Neural cell (in vitro differentiated cells): ENCODE measurements at regions not wholly inside any gene's neighbourhood (a gene's known extent, or its start where the extent isn't known, plus 50 kb on each side); places are given as distances from the start of the nearest gene placed in this dataset.

ENCODE experiments used
- H2AFZ ChIP-seq: fragments of 200-600, 300-800 bp; sonication (generic), shearing (Covaris generic); 2 replicates; pipeline ENCODE4 v1.6.0; 2014; ENCODE audit warnings: low read depth, mild to moderate bottlenecking, antibody characterized with exemption, low read length, moderate library complexity
- H3F3A ChIP-seq: fragments of 200-600 bp; shearing (Covaris generic); 2 replicates; pipeline ENCODE4 v1.6.1; 2016; ENCODE audit warnings: mild to moderate bottlenecking, moderate library complexity, mixed read lengths, antibody characterized with exemption, low read length; ENCODE audit not compliant: insufficient read depth, poor library complexity, severe bottlenecking
- H3K27ac ChIP-seq: fragments of 200-600, 300-800 bp; sonication (generic), shearing (Covaris generic); 2 replicates; pipeline ENCODE4 v1.5.1; 2014; ENCODE audit warnings: mild to moderate bottlenecking, low read length, moderate library complexity
- H3K27me3 ChIP-seq: fragments of 300-800, 200-600 bp; sonication (generic), shearing (Covaris generic); 2 replicates; pipeline ENCODE4 v1.6.0; 2014; ENCODE audit warnings: mild to moderate bottlenecking, low read depth, low read length, moderate library complexity; ENCODE audit not compliant: insufficient read depth
- H3K36me3 ChIP-seq: fragments of 300-800, 200-600 bp; sonication (generic), shearing (Covaris generic); 2 replicates; pipeline ENCODE4 v1.5.1; 2014; ENCODE audit warnings: mild to moderate bottlenecking, antibody characterized with exemption, low read length, moderate library complexity; ENCODE audit not compliant: insufficient read depth
- H3K4me2 ChIP-seq: fragments of 300-800, 200-600 bp; sonication (generic), shearing (Covaris generic); 2 replicates; pipeline ENCODE4 v1.6.0; 2014; ENCODE audit warnings: mild to moderate bottlenecking, low read length
- H3K4me3 ChIP-seq: fragments of 300-800, 200-600 bp; sonication (generic), shearing (Covaris generic); 2 replicates; pipeline ENCODE4 v1.5.1; 2014; ENCODE audit warnings: mild to moderate bottlenecking, low read length, moderate library complexity
- H3K79me2 ChIP-seq: fragments of 200-600 bp; shearing (Covaris generic); replicated peaks from 2 replicates; pipeline ENCODE4 v1.6.0; 2014; ENCODE audit warnings: mild to moderate bottlenecking, low read length, moderate library complexity; ENCODE audit not compliant: insufficient read depth
- H3K9ac ChIP-seq: fragments of 300-800, 200-600 bp; sonication (generic), shearing (Covaris generic); 2 replicates; pipeline ENCODE4 v1.6.1; 2016; ENCODE audit warnings: mild to moderate bottlenecking, low read length, mixed read lengths
- H3K9me2 ChIP-seq: fragments of 200-600 bp; shearing (Covaris generic); 2 replicates; pipeline ENCODE4 v1.6.1; 2016; ENCODE audit warnings: mild to moderate bottlenecking, low read length, mixed read lengths; ENCODE audit not compliant: insufficient read depth
- H3K9me3 ChIP-seq: fragments of 200-600, 300-800 bp; sonication (generic), shearing (Covaris generic); 2 replicates; pipeline ENCODE4 v1.6.1; 2016; ENCODE audit warnings: mild to moderate bottlenecking, mixed run types, low read length, moderate library complexity, mixed read lengths
- H4K20me1 ChIP-seq: fragments of 200-600 bp; shearing (Covaris generic); 2 replicates; pipeline ENCODE4 v1.6.1; 2016; ENCODE audit warnings: mild to moderate bottlenecking, mixed run types; ENCODE audit not compliant: insufficient read depth
- EP300 ChIP-seq: fragments of 450-650 bp; conservative IDR thresholded peaks from 2 replicates; pipeline ENCODE4 v1.6.1; 2014; ENCODE audit warnings: antibody characterized with exemption, mild to moderate bottlenecking, moderate library complexity; ENCODE audit not compliant: poor library complexity, severe bottlenecking
- EZH2 ChIP-seq: fragments of 200-600, 300-800 bp; shearing (Covaris generic), sonication (generic); IDR thresholded peaks from 2 replicates; pipeline ENCODE4 v1.6.1; 2014; ENCODE audit warnings: antibody characterized with exemption, low read length, borderline replicate concordance, mild to moderate bottlenecking; ENCODE audit not compliant: insufficient read depth, poor library complexity, severe bottlenecking
- MXI1 ChIP-seq: fragments of 450-650 bp; conservative IDR thresholded peaks from 2 replicates; pipeline ENCODE4 v1.6.1; 2014; ENCODE audit warnings: antibody characterized with exemption, mild to moderate bottlenecking; ENCODE audit not compliant: poor library complexity, severe bottlenecking
- POLR2AphosphoS5 ChIP-seq: IDR thresholded peaks from 2 replicates; pipeline ENCODE4 v1.6.1; 2012
- RAD21 ChIP-seq: fragments of 450-650 bp; conservative IDR thresholded peaks from 2 replicates; pipeline ENCODE4 v1.6.1; 2014; ENCODE audit warnings: antibody characterized with exemption, mild to moderate bottlenecking, moderate library complexity
- SMC3 ChIP-seq: fragments of 450-650 bp; conservative IDR thresholded peaks from 2 replicates; pipeline ENCODE4 v1.6.1; 2014; ENCODE audit warnings: antibody characterized with exemption, mild to moderate bottlenecking, moderate library complexity; ENCODE audit not compliant: poor library complexity
- TAF1 ChIP-seq: IDR thresholded peaks from 2 replicates; pipeline ENCODE4 v1.6.1; 2012; ENCODE audit warnings: low read depth
- TF ChIP-seq, protein P1 (sequence below): IDR thresholded peaks from 2 replicates; pipeline ENCODE4 v1.6.1; 2012; ENCODE audit warnings: borderline replicate concordance
- TF ChIP-seq, protein P2 (sequence below): fragments of 450-650 bp; IDR thresholded peaks from 2 replicates; pipeline ENCODE4 v1.5.1; 2014; ENCODE audit warnings: antibody characterized with exemption, mild to moderate bottlenecking, moderate library complexity; ENCODE audit not compliant: poor library complexity, severe bottlenecking

DNA sequence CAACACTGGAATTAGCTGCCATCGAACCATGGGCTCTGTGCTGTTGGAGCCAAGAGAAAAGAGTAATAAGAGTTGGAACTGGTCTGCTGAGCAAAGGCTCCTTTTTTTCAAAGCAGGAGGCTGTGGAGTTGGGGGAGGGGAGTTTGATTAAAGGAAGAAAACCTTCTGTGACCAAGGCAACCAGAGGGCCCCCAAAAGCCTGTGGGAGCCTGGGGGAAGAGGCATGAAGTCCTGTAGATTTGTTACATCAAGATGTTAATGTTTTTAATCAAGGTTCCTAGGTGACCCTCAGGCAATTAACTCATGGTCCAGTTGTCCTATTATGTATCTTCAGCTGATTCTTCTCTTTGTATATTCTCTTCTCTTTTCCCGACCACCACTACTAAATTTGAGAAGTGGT lies 403.9 kb downstream of the NDFIP2 start:
- Histone ChIP-seq H3K27ac (no peak overlapping the region), H3K27me3 (no peaks in the 10 kb centered on the region)

DNA sequence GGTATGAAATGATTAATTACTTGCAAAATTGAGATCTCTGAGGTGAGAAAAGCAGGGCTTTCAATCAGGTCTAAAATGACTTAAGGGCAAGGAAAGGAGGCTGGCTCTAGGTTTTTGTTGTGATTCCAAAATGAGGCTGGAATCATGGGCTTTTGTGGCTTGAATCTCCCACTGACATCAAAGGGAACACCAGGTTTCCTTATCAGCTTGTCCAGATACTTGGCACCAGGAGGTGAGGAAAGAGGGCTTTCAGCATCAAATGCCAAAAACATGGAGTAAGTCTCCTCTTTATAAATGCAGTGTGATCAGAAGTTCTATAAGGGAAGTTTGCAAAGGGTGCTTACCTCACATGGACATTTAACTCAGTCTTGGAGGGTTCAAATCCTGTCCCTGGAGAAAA lies 402.3 kb downstream of the NDFIP2 start:
- Histone ChIP-seq H3K4me3 (no peak overlapping the region), H3K9me3 (no peaks in the 10 kb centered on the region), H3K27me3 (no peaks in the 10 kb centered on the region), H3K36me3 (no peaks in the 10 kb centered on the region), H3K4me2 (no peak overlapping the region), H2AFZ (no peak overlapping the region), H4K20me1 (no peaks in the 10 kb centered on the region), H3K27ac (no peak overlapping the region), H3K79me2 (no peaks in the 10 kb centered on the region), H3F3A (no peaks in the 10 kb centered on the region), H3K9ac (no peak overlapping the region), H3K9me2 (no peaks in the 10 kb centered on the region)
- TF ChIP-seq, protein P1, sequence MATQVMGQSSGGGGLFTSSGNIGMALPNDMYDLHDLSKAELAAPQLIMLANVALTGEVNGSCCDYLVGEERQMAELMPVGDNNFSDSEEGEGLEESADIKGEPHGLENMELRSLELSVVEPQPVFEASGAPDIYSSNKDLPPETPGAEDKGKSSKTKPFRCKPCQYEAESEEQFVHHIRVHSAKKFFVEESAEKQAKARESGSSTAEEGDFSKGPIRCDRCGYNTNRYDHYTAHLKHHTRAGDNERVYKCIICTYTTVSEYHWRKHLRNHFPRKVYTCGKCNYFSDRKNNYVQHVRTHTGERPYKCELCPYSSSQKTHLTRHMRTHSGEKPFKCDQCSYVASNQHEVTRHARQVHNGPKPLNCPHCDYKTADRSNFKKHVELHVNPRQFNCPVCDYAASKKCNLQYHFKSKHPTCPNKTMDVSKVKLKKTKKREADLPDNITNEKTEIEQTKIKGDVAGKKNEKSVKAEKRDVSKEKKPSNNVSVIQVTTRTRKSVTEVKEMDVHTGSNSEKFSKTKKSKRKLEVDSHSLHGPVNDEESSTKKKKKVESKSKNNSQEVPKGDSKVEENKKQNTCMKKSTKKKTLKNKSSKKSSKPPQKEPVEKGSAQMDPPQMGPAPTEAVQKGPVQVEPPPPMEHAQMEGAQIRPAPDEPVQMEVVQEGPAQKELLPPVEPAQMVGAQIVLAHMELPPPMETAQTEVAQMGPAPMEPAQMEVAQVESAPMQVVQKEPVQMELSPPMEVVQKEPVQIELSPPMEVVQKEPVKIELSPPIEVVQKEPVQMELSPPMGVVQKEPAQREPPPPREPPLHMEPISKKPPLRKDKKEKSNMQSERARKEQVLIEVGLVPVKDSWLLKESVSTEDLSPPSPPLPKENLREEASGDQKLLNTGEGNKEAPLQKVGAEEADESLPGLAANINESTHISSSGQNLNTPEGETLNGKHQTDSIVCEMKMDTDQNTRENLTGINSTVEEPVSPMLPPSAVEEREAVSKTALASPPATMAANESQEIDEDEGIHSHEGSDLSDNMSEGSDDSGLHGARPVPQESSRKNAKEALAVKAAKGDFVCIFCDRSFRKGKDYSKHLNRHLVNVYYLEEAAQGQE: no peak
- TF ChIP-seq SMC3 (no peak), EP300 (no peak), TAF1 (no peak), POLR2AphosphoS5 (no peak), EZH2 (no peak), MXI1 (no peak), RAD21 (no peak)
- TF ChIP-seq, protein P2, sequence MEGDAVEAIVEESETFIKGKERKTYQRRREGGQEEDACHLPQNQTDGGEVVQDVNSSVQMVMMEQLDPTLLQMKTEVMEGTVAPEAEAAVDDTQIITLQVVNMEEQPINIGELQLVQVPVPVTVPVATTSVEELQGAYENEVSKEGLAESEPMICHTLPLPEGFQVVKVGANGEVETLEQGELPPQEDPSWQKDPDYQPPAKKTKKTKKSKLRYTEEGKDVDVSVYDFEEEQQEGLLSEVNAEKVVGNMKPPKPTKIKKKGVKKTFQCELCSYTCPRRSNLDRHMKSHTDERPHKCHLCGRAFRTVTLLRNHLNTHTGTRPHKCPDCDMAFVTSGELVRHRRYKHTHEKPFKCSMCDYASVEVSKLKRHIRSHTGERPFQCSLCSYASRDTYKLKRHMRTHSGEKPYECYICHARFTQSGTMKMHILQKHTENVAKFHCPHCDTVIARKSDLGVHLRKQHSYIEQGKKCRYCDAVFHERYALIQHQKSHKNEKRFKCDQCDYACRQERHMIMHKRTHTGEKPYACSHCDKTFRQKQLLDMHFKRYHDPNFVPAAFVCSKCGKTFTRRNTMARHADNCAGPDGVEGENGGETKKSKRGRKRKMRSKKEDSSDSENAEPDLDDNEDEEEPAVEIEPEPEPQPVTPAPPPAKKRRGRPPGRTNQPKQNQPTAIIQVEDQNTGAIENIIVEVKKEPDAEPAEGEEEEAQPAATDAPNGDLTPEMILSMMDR: no peak

More for the DNA sequence above, 403.9 kb downstream of the NDFIP2 start:
- Histone ChIP-seq H3K79me2 (no peaks in the 10 kb centered on the region), H4K20me1 (no peaks in the 10 kb centered on the region), H3K9me2 (no peaks in the 10 kb centered on the region), H2AFZ (no peak overlapping the region), H3K9me3 (no peaks in the 10 kb centered on the region), H3K36me3 (no peaks in the 10 kb centered on the region), H3F3A (no peaks in the 10 kb centered on the region), H3K4me3 (no peak overlapping the region), H3K4me2 (no peak overlapping the region), H3K9ac (no peak overlapping the region)
- TF ChIP-seq EZH2 (no peak), POLR2AphosphoS5 (no peak), MXI1 (no peak), TAF1 (no peak), SMC3 (no peak), EP300 (no peak), RAD21 (no peak)
- TF ChIP-seq, protein P1: no peak
- TF ChIP-seq, protein P2: no peak
